HCT116 (cell line): ENCODE measurements at regions not wholly inside any gene's neighbourhood (a gene's known extent, or its start where the extent isn't known, plus 50 kb on each side); places are given as distances from the start of the nearest gene placed in this dataset.

Source experiments
- CEBPB ChIP-seq: IDR thresholded peaks from 2 replicates; pipeline ENCODE4 v1.6.1; 2012; ENCODE audit warnings: low read depth
- EGR1 ChIP-seq: IDR thresholded peaks from 2 replicates; pipeline ENCODE4 v1.6.1; 2012; ENCODE audit warnings: low read depth

GRCh38 chr21:27693376-27693775, 726.5 kb upstream of the ADAMTS5 start:
- TF ChIP-seq CEBPB (no peak), EGR1 (no peak)
